ENCODE measurements at regions not wholly inside any gene's neighbourhood (a gene's known extent, or its start where the extent isn't known, plus 50 kb on each side); places are given as distances from the start of the nearest gene placed in this dataset.

DNA sequence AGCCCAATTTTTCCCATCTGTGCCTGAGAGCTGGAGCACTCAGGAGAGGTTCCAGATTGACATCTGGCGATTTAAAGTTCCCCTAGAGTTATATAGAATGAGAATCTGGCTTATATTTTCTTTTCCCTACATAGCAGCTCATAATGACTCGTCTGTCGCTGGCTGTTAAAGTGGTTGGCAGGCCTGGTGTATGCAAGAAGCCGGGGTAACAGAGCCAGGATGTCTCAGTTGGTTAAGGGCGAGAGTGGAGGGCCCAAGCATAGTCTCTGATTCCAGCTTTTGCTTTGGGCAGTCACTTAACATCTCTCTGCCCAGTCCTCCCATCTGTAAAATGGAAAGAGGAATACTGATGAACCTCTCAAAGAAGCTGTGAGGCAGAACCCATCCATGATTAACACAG lies 751.6 kb downstream of the NOVA1 start:
- TF ChIP-seq, protein P1, sequence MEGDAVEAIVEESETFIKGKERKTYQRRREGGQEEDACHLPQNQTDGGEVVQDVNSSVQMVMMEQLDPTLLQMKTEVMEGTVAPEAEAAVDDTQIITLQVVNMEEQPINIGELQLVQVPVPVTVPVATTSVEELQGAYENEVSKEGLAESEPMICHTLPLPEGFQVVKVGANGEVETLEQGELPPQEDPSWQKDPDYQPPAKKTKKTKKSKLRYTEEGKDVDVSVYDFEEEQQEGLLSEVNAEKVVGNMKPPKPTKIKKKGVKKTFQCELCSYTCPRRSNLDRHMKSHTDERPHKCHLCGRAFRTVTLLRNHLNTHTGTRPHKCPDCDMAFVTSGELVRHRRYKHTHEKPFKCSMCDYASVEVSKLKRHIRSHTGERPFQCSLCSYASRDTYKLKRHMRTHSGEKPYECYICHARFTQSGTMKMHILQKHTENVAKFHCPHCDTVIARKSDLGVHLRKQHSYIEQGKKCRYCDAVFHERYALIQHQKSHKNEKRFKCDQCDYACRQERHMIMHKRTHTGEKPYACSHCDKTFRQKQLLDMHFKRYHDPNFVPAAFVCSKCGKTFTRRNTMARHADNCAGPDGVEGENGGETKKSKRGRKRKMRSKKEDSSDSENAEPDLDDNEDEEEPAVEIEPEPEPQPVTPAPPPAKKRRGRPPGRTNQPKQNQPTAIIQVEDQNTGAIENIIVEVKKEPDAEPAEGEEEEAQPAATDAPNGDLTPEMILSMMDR (conservative IDR thresholded peaks at IDR 0.05) = no peak
- no peak overlapping the region for H3K4me3 Mint-ChIP-seq
- no peaks in the 10 kb centered on the region for H3K27me3 Mint-ChIP-seq
- no peak for DNase-seq (ENCODE audit: extremely low spot score, unreplicated experiment)
- no peaks in the 10 kb centered on the region for H3K36me3 Mint-ChIP-seq
- H3K27ac Mint-ChIP-seq = no peak overlapping the region
- peaks cover 12% of the 10 kb centered on the region for H3K4me1 Mint-ChIP-seq (ENCODE audit: unreplicated experiment)
- H3K9me3 Mint-ChIP-seq = no peaks in the 10 kb centered on the region

DNA sequence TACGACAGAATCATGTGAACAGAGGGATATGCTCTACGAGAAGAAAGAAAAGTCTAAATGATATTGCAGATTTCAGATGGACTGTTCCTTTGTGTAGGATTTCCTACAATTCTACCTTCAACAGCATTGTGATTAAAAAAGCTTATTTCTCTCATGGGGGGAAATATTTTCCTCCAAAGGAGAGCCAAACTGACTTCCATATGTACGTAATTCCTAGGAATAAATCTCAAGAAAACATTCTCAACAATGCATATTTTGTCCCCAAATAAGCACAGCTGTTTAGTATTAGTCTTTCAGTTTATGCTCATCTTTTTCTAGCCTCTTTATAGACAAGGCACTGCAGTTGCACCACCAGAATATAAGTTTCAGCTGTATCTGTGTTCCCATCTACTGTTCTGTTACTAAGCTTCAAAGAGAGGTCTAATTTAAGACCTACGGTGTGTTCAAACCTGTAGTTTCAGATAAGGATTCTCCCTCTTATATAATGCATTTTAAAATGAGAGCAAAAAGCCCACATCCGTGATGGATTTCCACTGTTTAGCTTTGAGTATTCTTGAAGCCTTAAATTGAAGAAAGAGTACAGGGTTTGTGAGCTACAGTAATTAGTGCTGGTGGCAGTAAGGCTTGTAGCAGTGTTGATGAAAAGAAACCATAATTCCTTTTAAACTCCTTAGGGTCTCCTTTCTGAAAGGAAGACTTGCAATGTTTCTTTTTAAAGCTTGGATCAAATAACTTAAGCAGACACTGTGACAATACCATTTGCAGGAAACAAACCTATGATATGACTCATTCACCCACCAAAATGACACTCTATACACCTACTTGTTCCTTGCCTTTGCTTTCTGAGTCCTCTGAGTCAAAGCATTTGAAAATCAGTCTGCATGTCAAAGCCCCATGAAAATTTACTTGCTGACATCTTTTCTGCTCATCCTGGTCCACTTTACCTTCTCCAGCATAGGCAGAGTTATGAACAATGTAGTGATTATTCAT lies 754.1 kb downstream of the NOVA1 start:
- TF ChIP-seq, protein P1 (conservative IDR thresholded peaks at IDR 0.05) = no peak
- Mint-ChIP-seq H3K27me3 (no peaks in the 10 kb centered on the region), H3K36me3 (no peaks in the 10 kb centered on the region), H3K9me3 (peaks cover 9% of the 10 kb centered on the region), H3K4me1 (ENCODE audit: unreplicated experiment) (peaks cover 23% of the 10 kb centered on the region), H3K4me3 (no peak overlapping the region), H3K27ac (no peak overlapping the region)
- no peak for DNase-seq (ENCODE audit: extremely low spot score, unreplicated experiment)

DNA sequence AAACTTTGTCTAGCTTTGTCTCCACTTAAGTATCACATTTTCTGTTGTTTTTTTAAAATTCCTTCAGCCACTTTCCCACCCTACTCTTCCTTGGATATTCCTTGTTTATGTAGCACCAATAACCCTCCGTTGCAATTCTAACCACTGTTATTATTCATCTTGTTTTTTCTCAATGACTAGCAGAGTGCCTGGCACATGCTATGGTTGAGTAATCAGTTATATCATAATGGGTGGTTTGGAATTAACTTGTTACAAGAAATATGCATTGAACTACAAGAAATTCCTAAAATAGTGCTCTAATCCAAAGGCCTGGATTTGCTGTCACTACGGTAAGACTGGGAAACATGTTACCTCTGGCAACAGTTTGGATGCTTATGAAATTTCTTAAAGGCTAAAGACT lies 756.6 kb downstream of the NOVA1 start:
- H3K36me3 Mint-ChIP-seq = no peaks in the 10 kb centered on the region
- peaks cover 9% of the 10 kb centered on the region for H3K9me3 Mint-ChIP-seq

DNA sequence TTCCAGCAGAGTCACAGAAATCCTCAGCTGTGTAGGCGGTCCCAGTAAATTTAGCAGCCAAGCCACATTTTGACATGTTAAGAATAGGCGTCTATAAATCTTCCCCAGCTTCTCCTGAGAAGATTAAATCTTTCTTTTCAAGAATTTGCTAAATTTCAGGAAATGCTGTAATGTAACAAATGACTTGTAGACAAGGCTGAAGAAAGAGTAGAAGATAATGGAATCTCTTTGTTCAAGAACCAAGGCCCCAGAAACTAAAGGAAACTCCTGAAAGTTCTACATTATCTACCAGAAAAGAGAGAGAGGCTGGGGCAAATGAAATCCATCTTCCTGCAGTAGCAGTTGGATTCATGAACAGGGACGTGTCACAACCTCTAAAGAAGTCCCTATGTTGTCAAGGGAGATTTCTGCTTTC lies 760.3 kb downstream of the NOVA1 start:
- H3K4me3 Mint-ChIP-seq = no peak overlapping the region
- no peak overlapping the region for H3K27ac Mint-ChIP-seq
- H3K4me1 Mint-ChIP-seq (ENCODE audit: unreplicated experiment) = peaks cover 45% of the 10 kb centered on the region
- TF ChIP-seq, protein P1 (conservative IDR thresholded peaks at IDR 0.05) = no peak
- H3K9me3 Mint-ChIP-seq = peaks cover 9% of the 10 kb centered on the region
- no peak for DNase-seq (ENCODE audit: extremely low spot score, unreplicated experiment)
- peaks cover 10% of the 10 kb centered on the region for H3K27me3 Mint-ChIP-seq
- no peaks in the 10 kb centered on the region for H3K36me3 Mint-ChIP-seq

More for the DNA sequence above, 756.6 kb downstream of the NOVA1 start:
- peaks cover 40% of the 10 kb centered on the region for H3K4me1 Mint-ChIP-seq (ENCODE audit: unreplicated experiment)
- H3K4me3 Mint-ChIP-seq = no peak overlapping the region
- no peak overlapping the region for H3K27ac Mint-ChIP-seq
- TF ChIP-seq, protein P1 (conservative IDR thresholded peaks at IDR 0.05) = no peak
- no peaks in the 10 kb centered on the region for H3K27me3 Mint-ChIP-seq
- DNase-seq (ENCODE audit: extremely low spot score, unreplicated experiment) = no peak

DNA sequence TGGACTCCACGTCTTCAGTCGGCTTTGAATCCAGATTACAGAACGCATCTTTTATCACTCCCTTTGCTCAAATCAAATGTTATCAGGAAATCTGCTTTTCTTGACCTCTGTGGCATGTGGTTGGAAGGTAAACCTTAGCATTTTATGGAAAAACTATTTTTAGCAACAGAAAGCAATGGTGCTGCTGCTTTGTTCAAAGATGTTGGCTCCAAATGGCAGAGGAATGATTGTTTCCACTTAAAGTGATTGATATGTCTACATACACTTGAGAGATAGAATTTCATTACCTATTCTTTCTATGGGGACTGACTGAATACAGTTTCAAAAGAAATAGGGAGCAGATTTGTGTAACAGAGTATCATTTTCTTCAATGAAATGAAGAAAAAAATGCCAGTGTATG lies 761.2 kb downstream of the NOVA1 start:
- peaks cover 9% of the 10 kb centered on the region for H3K9me3 Mint-ChIP-seq
- no peak overlapping the region for H3K4me3 Mint-ChIP-seq
- peaks cover 45% of the 10 kb centered on the region for H3K4me1 Mint-ChIP-seq (ENCODE audit: unreplicated experiment)
- H3K27me3 Mint-ChIP-seq = peaks cover 13% of the 10 kb centered on the region
- no peak overlapping the region for H3K27ac Mint-ChIP-seq
- H3K36me3 Mint-ChIP-seq = no peaks in the 10 kb centered on the region
- DNase-seq (ENCODE audit: extremely low spot score, unreplicated experiment) = no peak
- TF ChIP-seq, protein P1 (conservative IDR thresholded peaks at IDR 0.05) = no peak

All from type B pancreatic cell (in vitro differentiated cells).